ENCODE measurements at regions not wholly inside any gene's neighbourhood (a gene's known extent, or its start where the extent isn't known, plus 50 kb on each side); places are given as distances from the start of the nearest gene placed in this dataset.

DNA sequence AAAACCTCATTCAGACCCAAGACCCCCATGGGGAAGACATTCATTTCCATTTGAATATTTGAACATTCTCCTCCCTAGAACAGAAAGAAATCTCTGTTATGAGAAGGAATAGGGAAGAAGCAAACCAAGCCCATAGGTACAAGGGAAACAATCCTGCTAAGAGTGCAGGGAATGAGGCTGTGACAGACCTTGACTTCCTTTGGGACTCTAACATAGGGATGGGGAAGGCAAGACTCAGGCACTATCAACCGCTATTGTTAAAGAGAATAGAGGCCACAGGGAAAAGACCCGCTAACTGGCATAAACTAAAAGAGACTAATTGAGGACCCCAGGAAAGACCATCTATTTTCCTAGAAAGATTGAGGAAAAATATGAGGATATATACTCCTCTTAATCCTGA, 117.8 kb upstream of the BRINP3 start:
- Mint-ChIP-seq H3K36me3 (no peaks in the 10 kb centered on the region), H3K4me1 (peaks cover 8% of the 10 kb centered on the region; the same call in 1 of the 2 replicates), H3K9me3 (peaks cover 8% of the 10 kb centered on the region; the same call in 1 of the 2 replicates), H3K27me3 (ENCODE audit: low read depth) (peaks cover 42% of the 10 kb centered on the region), H3K27ac (no peak overlapping the region), H3K4me3 (no peak overlapping the region)
- TF ChIP-seq, protein P1, sequence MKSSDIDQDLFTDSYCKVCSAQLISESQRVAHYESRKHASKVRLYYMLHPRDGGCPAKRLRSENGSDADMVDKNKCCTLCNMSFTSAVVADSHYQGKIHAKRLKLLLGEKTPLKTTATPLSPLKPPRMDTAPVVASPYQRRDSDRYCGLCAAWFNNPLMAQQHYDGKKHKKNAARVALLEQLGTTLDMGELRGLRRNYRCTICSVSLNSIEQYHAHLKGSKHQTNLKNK (CRISPR knock-in tag; IDR thresholded peaks at IDR 0.05): no peak
- TF ChIP-seq ELF4 (CRISPR knock-in tag; IDR thresholded peaks at IDR 0.05; ENCODE audit: low read depth): no peak
- TF ChIP-seq NR1H2 (CRISPR knock-in tag; IDR thresholded peaks at IDR 0.05): no peak
- TF ChIP-seq TCF7 (CRISPR knock-in tag; IDR thresholded peaks at IDR 0.05; ENCODE audit: low read depth): no peak
- TF ChIP-seq CREM (CRISPR knock-in tag; IDR thresholded peaks at IDR 0.05): no peak
- ChIA-PET POLR2A (no interaction called here), CTCF (no interaction called here)
- DNase-seq (ENCODE audit: low spot score) (no peak), ATAC-seq (peak; percentile 76)

DNA sequence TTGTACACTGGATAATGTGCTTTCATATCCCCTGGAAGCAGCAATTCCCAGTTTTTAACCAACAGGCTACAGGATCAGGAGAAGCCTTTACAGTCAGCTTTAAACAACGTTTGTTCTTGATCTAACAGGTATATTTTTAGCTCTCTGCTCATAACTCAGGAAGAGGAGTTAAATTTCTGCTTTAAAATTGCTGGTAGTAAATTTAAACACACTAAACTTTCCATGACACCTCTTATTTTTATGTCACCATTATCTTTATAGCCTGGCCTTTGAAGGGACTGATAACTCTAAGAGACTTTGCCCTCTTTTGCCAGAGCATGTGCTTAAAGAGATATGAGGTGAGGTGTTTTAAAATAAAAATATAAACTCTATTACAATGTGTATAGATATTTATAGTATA, 119.6 kb upstream of the BRINP3 start:
- H3K27me3 Mint-ChIP-seq (ENCODE audit: low read depth): peaks cover 40% of the 10 kb centered on the region
- no peaks in the 10 kb centered on the region for H3K9me3 Mint-ChIP-seq
- no peaks in the 10 kb centered on the region for H3K36me3 Mint-ChIP-seq
- ChIA-PET CTCF (no interaction called here), POLR2A (no interaction called here)
- no peak for TF ChIP-seq EMX1 (CRISPR knock-in tag; IDR thresholded peaks at IDR 0.05)
- TF ChIP-seq, protein P2, sequence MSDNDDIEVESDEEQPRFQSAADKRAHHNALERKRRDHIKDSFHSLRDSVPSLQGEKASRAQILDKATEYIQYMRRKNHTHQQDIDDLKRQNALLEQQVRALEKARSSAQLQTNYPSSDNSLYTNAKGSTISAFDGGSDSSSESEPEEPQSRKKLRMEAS (CRISPR knock-in tag; IDR thresholded peaks at IDR 0.05): no peak
- TF ChIP-seq, protein P3, sequence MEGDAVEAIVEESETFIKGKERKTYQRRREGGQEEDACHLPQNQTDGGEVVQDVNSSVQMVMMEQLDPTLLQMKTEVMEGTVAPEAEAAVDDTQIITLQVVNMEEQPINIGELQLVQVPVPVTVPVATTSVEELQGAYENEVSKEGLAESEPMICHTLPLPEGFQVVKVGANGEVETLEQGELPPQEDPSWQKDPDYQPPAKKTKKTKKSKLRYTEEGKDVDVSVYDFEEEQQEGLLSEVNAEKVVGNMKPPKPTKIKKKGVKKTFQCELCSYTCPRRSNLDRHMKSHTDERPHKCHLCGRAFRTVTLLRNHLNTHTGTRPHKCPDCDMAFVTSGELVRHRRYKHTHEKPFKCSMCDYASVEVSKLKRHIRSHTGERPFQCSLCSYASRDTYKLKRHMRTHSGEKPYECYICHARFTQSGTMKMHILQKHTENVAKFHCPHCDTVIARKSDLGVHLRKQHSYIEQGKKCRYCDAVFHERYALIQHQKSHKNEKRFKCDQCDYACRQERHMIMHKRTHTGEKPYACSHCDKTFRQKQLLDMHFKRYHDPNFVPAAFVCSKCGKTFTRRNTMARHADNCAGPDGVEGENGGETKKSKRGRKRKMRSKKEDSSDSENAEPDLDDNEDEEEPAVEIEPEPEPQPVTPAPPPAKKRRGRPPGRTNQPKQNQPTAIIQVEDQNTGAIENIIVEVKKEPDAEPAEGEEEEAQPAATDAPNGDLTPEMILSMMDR (IDR thresholded peaks at IDR 0.05): no peak
- H3K4me1 Mint-ChIP-seq: peaks cover 8% of the 10 kb centered on the region; the same call in 1 of the 2 replicates
- ATAC-seq (no peak), DNase-seq (ENCODE audit: low spot score) (no peak)
- no peak overlapping the region for H3K27ac Mint-ChIP-seq
- H3K4me3 Mint-ChIP-seq: no peak overlapping the region

DNA sequence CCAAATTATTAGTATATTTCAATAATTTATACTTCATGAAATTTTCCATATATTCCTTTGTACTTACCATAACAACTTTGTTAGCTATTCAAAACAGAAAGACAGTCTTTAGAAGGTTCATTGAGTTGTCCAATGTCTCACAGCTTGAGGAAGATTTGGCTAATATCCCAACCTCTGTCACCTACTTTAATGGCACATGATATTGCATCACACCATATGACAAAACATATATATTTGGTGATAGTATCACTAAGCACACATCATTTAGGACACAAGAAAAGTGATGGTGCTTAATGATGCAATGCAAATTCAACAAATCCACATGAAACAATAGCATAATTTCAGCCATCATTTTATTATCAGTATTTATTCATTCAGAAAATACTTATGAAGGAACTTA, 122.0 kb upstream of the BRINP3 start:
- no peak overlapping the region for H3K27ac Mint-ChIP-seq
- ATAC-seq: no peak
- peaks cover 29% of the 10 kb centered on the region for H3K27me3 Mint-ChIP-seq (ENCODE audit: low read depth)
- ChIA-PET POLR2A (no interaction called here), CTCF (no interaction called here)
- no peaks in the 10 kb centered on the region for H3K9me3 Mint-ChIP-seq
- H3K4me3 Mint-ChIP-seq: no peak overlapping the region
- no peak for TF ChIP-seq SP1 (CRISPR knock-in tag; conservative IDR thresholded peaks at IDR 0.05)
- no peaks in the 10 kb centered on the region for H3K36me3 Mint-ChIP-seq
- no peak for DNase-seq (ENCODE audit: low spot score)
- peaks cover 8% of the 10 kb centered on the region; the same call in 1 of the 2 replicates for H3K4me1 Mint-ChIP-seq

DNA sequence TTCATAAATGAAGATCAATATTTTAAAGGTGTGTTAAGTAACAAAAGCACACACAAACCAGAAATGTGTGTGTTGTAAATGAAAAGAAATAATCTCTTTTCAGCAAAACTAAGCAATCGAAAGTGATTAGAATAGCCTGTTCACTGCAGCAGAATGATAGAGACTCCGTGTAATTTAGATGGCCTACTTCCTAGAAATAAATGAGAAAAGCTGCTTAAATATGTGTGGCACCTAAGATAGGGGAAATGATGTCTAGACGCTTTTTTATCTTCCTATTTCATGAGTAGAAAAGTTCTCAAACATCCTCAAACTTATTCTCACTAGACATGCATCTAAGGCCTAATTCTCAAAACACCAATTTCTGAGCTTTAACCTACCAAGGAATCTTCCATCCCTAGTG, 124.7 kb upstream of the BRINP3 start:
- no peak for ATAC-seq
- H3K27me3 Mint-ChIP-seq (ENCODE audit: low read depth): peaks cover 4% of the 10 kb centered on the region
- H3K4me1 Mint-ChIP-seq: 0 out of 2 replicates have a peak, but pooled peaks cover 2% of the 10 kb centered on the region
- no peak for DNase-seq (ENCODE audit: low spot score)
- no peaks in the 10 kb centered on the region for H3K9me3 Mint-ChIP-seq
- ChIA-PET POLR2A (no interaction called here), CTCF (no interaction called here)
- H3K4me3 Mint-ChIP-seq: no peak overlapping the region
- H3K27ac Mint-ChIP-seq: no peak overlapping the region
- H3K36me3 Mint-ChIP-seq: no peaks in the 10 kb centered on the region
- TF ChIP-seq, protein P4, sequence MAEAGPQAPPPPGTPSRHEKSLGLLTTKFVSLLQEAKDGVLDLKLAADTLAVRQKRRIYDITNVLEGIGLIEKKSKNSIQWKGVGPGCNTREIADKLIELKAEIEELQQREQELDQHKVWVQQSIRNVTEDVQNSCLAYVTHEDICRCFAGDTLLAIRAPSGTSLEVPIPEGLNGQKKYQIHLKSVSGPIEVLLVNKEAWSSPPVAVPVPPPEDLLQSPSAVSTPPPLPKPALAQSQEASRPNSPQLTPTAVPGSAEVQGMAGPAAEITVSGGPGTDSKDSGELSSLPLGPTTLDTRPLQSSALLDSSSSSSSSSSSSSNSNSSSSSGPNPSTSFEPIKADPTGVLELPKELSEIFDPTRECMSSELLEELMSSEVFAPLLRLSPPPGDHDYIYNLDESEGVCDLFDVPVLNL (CRISPR knock-in tag; IDR thresholded peaks at IDR 0.05; ENCODE audit: borderline replicate concordance, low read depth): no peak
- TF ChIP-seq, protein P5, sequence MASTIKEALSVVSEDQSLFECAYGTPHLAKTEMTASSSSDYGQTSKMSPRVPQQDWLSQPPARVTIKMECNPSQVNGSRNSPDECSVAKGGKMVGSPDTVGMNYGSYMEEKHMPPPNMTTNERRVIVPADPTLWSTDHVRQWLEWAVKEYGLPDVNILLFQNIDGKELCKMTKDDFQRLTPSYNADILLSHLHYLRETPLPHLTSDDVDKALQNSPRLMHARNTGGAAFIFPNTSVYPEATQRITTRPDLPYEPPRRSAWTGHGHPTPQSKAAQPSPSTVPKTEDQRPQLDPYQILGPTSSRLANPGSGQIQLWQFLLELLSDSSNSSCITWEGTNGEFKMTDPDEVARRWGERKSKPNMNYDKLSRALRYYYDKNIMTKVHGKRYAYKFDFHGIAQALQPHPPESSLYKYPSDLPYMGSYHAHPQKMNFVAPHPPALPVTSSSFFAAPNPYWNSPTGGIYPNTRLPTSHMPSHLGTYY (CRISPR knock-in tag; IDR thresholded peaks at IDR 0.05): no peak
- no peak for TF ChIP-seq SOX15 (CRISPR knock-in tag; IDR thresholded peaks at IDR 0.05)
- no peak for TF ChIP-seq NFATC4 (CRISPR knock-in tag; IDR thresholded peaks at IDR 0.05)
- TF ChIP-seq ZNF416 (CRISPR knock-in tag; IDR thresholded peaks at IDR 0.05): no peak
- TF ChIP-seq, protein P6, sequence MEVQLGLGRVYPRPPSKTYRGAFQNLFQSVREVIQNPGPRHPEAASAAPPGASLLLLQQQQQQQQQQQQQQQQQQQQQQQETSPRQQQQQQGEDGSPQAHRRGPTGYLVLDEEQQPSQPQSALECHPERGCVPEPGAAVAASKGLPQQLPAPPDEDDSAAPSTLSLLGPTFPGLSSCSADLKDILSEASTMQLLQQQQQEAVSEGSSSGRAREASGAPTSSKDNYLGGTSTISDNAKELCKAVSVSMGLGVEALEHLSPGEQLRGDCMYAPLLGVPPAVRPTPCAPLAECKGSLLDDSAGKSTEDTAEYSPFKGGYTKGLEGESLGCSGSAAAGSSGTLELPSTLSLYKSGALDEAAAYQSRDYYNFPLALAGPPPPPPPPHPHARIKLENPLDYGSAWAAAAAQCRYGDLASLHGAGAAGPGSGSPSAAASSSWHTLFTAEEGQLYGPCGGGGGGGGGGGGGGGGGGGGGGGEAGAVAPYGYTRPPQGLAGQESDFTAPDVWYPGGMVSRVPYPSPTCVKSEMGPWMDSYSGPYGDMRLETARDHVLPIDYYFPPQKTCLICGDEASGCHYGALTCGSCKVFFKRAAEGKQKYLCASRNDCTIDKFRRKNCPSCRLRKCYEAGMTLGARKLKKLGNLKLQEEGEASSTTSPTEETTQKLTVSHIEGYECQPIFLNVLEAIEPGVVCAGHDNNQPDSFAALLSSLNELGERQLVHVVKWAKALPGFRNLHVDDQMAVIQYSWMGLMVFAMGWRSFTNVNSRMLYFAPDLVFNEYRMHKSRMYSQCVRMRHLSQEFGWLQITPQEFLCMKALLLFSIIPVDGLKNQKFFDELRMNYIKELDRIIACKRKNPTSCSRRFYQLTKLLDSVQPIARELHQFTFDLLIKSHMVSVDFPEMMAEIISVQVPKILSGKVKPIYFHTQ (CRISPR knock-in tag; IDR thresholded peaks at IDR 0.05): no peak
- no peak for TF ChIP-seq ZNF263 (CRISPR knock-in tag; IDR thresholded peaks at IDR 0.05; ENCODE audit: low read depth)
- no peak for TF ChIP-seq TP53 (CRISPR knock-in tag; IDR thresholded peaks at IDR 0.05)
- no peak for TF ChIP-seq ZNF396 (CRISPR knock-in tag; IDR thresholded peaks at IDR 0.05; ENCODE audit: borderline replicate concordance)
- no peak for TF ChIP-seq FOXK1 (CRISPR knock-in tag; IDR thresholded peaks at IDR 0.05)
- TF ChIP-seq, protein P7, sequence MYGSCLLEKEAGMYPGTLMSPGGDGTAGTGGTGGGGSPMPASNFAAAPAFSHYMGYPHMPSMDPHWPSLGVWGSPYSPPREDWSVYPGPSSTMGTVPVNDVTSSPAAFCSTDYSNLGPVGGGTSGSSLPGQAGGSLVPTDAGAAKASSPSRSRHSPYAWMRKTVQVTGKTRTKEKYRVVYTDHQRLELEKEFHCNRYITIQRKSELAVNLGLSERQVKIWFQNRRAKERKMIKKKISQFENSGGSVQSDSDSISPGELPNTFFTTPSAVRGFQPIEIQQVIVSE (CRISPR knock-in tag; IDR thresholded peaks at IDR 0.05; ENCODE audit: borderline replicate concordance): no peak
- no peak for TF ChIP-seq NFYB (CRISPR knock-in tag; conservative IDR thresholded peaks at IDR 0.05; ENCODE audit: low read depth)
- TF ChIP-seq RELA (CRISPR knock-in tag; IDR thresholded peaks at IDR 0.05; ENCODE audit: borderline replicate concordance): no peak
